ENCODE measurements at regions not wholly inside any gene's neighbourhood (a gene's known extent, or its start where the extent isn't known, plus 50 kb on each side); places are given as distances from the start of the nearest gene placed in this dataset.

DNA sequence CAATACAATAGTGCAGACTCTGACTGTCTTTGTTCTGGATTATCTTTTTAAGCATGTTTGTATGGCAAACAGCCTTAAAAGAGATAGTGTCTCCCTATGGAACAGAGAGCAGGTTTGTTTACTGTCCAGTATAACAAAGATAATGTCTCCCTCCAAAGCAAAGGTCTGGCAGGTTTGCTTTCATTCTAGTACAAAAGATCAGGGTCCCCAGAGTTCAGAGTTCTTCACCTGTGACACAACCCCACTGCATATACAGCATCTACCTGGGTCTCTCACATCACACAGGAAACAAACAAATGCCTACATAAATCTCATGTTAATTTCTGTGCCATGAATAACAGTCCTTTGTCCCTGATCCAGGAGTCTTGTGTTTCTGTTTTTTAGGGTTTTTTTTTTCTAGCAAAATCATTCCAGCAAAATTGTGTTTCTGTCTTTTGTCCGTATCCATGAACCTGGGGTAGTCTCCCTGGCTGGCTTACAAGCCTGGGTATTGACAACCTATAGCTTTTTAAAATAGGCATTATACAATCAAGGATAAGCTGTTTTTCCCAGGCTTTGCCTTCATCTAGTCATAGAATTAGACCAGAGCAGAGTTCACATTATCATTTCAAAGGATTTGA lies 89.4 kb upstream of the PTBP2 start:
- Histone ChIP-seq H3K18ac (ENCODE audit: extremely low read depth, low read length) (no peak overlapping the region), H4K91ac (replicated peaks; ENCODE audit: insufficient read length, low read length) (no peak overlapping the region), H3K36me3 (ENCODE audit: control insufficient read depth in 2 of 4, insufficient read depth in 4 of 4, low read length in 3 of 4) (no peaks in the 10 kb centered on the region), H3K4me3 (ENCODE audit: extremely low read depth in 1 of 4, insufficient read depth in 2 of 4, low read depth in 3 of 4, low read length in 4 of 4) (no peak overlapping the region), H3K9me3 (ENCODE audit: insufficient read depth in 2 of 2, low read depth in 1 of 2, low read length in 1 of 2) (no peaks in the 10 kb centered on the region), H3K9ac (replicated peaks in 1 of 4; ENCODE audit: extremely low read depth in 1 of 4, low read depth in 3 of 4, low read length in 3 of 4) (no peak overlapping the region), H3K23me2 (ENCODE audit: low read depth, low read length) (no peaks in the 10 kb centered on the region), H2BK120ac (replicated peaks; ENCODE audit: low read depth, low read length) (no peak overlapping the region), H3K56ac (replicated peaks; ENCODE audit: insufficient read length, low read depth, low read length) (no peak overlapping the region), H3K4ac (replicated peaks; ENCODE audit: insufficient read length, low read depth, low read length) (no peak overlapping the region), H2AK5ac (ENCODE audit: low read depth, low read length) (no peak overlapping the region), H2BK15ac (ENCODE audit: low read length) (no peak overlapping the region), H3K79me1 (ENCODE audit: low read depth, low read length) (no peaks in the 10 kb centered on the region), H2BK20ac (ENCODE audit: low read length) (no peak overlapping the region), H2BK12ac (ENCODE audit: low read depth, low read length) (no peak overlapping the region), H4K20me1 (replicated peaks in 1 of 2; ENCODE audit: control insufficient read depth in 1 of 2, insufficient read depth in 2 of 2, low read length in 2 of 2) (no peaks in the 10 kb centered on the region), H4K8ac (ENCODE audit: extremely low read depth, insufficient read depth, low read length) (no peak overlapping the region), H3K4me1 (replicated peaks in 1 of 4; ENCODE audit: control insufficient read depth in 3 of 4, insufficient read depth in 4 of 4, low read length in 3 of 4) (no peaks in the 10 kb centered on the region), H2AFZ (ENCODE audit: low read length) (no peak overlapping the region), H3K4me2 (ENCODE audit: insufficient read depth in 1 of 2, low read depth in 2 of 2, low read length in 2 of 2) (no peak overlapping the region), H2BK5ac (ENCODE audit: low read depth, low read length) (no peak overlapping the region), H3K14ac (ENCODE audit: insufficient read length) (no peak overlapping the region), H3K27me3 (replicated peaks in 1 of 4; ENCODE audit: control insufficient read depth in 3 of 4, extremely low read depth in 1 of 4, insufficient read depth in 3 of 4, low read length in 3 of 4) (no peaks in the 10 kb centered on the region), H3K27ac (ENCODE audit: low read depth, low read length) (no peak overlapping the region), H3K23ac (ENCODE audit: insufficient read length) (no peak overlapping the region), H4K5ac (ENCODE audit: insufficient read length, low read depth, low read length) (no peak overlapping the region), H3K79me2 (ENCODE audit: control insufficient read depth in 1 of 2, insufficient read depth in 2 of 2, low read length in 2 of 2) (no peaks in the 10 kb centered on the region)
- 69% methylated on average over 1 of the region's 1 CpG; no CpG with 5 or more reads in 1 of the 2 experiments for WGBS, 2 experiments (ENCODE audit: extremely low coverage in 1 of 2, insufficient coverage in 1 of 2, insufficient read length in 1 of 2, insufficient replicate concordance in 2 of 2, low coverage in 1 of 2, low lambda C conversion rate in 2 of 2, missing lambda C conversion rate in 1 of 2)
- ChIA-PET POLR2A (ENCODE audit: partially characterized antibody) (no interaction called here), CTCF (ENCODE audit: partially characterized antibody) (interaction anchor here (1.1 kb wide), 1 partner anchor 7 kb away, joined by 4 read pairs; no protein-coding TSS in a partner anchor)
- TF ChIP-seq CBX8 (IDR thresholded peaks at IDR 0.05; ENCODE audit: borderline replicate concordance, low read depth, low read length) (no peak), SIX5 (IDR thresholded peaks at IDR 0.05; ENCODE audit: low read depth, low read length) (no peak), CHD1 (IDR thresholded peaks at IDR 0.05; ENCODE audit: low read depth, low read length) (no peak), KDM5A (IDR thresholded peaks at IDR 0.05; ENCODE audit: low read length) (no peak), TAF7 (optimal IDR thresholded peaks at IDR 0.05; ENCODE audit: borderline replicate concordance, low read depth, low read length) (no peak), SIN3A (conservative IDR thresholded peaks at IDR 0.05 in 1 of 2, IDR thresholded peaks at IDR 0.05 in 1 of 2; ENCODE audit: low read depth in 1 of 2, low read length in 2 of 2) (no peak), TEAD4 (IDR thresholded peaks at IDR 0.05; ENCODE audit: low read depth, low read length) (no peak), POLR2A (IDR thresholded peaks at IDR 0.05; ENCODE audit: control extremely low read depth in 1 of 2, low read depth in 2 of 2, low read length in 2 of 2) (no peak), SRF (IDR thresholded peaks at IDR 0.05; ENCODE audit: low read depth, low read length) (no peak), YY1 (IDR thresholded peaks at IDR 0.05; ENCODE audit: low read depth, low read length) (no peak), TCF12 (IDR thresholded peaks at IDR 0.05; ENCODE audit: low read depth, low read length) (no peak)
- TF ChIP-seq, protein P1, sequence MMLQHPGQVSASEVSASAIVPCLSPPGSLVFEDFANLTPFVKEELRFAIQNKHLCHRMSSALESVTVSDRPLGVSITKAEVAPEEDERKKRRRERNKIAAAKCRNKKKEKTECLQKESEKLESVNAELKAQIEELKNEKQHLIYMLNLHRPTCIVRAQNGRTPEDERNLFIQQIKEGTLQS (IDR thresholded peaks at IDR 0.05; ENCODE audit: insufficient read depth, low read depth, low read length): no peak
- TF ChIP-seq, protein P2, sequence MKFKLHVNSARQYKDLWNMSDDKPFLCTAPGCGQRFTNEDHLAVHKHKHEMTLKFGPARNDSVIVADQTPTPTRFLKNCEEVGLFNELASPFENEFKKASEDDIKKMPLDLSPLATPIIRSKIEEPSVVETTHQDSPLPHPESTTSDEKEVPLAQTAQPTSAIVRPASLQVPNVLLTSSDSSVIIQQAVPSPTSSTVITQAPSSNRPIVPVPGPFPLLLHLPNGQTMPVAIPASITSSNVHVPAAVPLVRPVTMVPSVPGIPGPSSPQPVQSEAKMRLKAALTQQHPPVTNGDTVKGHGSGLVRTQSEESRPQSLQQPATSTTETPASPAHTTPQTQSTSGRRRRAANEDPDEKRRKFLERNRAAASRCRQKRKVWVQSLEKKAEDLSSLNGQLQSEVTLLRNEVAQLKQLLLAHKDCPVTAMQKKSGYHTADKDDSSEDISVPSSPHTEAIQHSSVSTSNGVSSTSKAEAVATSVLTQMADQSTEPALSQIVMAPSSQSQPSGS (IDR thresholded peaks at IDR 0.05; ENCODE audit: low read length): no peak
- DNase-seq (ENCODE audit: low read depth in 1 of 2, low spot score in 2 of 2) (no peak), FAIRE-seq (no peak)

Measured in H1 (cell line).